ENCODE measurements at regions not wholly inside any gene's neighbourhood (a gene's known extent, or its start where the extent isn't known, plus 50 kb on each side); places are given as distances from the start of the nearest gene placed in this dataset.

GRCh38 chr1:213820362-213821149 lies 167.2 kb upstream of the PROX1 start:
- no peak for DNase-seq

DNA sequence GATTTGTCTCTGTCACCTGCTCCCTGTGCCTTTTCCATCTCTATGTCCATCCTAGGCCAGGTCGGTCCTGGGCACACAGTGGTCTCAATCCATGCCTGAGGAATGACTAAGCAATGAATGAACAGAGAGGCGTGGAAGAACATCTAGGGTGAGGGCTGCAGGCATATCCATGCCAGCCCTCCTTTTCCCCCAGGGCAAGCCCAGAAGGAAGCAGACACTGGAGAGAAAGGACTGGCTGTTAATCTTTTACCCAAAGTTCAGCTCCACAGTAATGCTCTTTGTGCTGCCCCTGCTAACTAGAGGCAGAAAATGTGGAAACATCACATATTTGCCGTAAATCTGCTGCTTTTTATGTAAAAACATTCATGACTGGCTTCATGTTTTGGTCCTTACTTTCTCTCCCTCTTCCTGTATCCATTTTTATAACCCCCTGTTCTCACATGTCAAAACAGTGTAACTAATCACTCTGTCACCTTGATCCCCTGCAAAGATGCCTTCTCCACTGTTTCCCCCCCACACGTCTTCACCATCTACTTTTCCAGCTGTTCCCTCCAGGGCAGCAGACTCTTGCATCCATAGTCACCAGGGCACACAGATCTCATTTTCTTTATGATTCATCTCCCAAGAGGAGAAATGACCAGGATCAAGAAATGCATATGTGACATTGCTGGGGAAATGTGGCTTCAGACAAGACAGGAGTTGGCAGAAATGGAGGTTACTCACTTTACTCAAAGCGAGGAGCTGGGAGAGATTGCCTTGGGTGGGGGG lies 166.4 kb upstream of the PROX1 start:
- DNase-seq, result no peak

- no peak for DNase-seq
Measured at GRCh38 chr1:213821943-213822334, 165.8 kb upstream of the PROX1 start.

DNA sequence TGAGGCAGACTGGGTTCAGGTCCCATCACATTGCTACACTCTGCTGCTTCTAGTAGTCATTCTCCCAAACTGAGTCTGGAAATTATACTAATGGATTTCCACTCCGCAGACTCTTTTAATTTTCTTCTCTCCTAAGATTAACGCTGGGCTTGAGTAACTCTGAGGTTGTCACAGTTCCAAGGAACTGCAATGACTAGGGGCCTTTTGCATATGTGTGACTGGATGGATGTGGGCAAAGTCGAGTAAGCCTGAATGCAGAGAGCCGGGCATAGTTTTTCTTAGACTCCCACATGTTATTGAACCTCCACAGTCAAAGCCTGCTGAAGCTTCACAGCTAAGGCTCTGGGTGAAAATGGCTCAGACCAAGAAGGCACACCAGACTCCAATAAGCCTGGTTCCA lies 160.9 kb upstream of the PROX1 start:
- no peak for DNase-seq

GRCh38 chr1:213828867-213829266 lies 158.9 kb upstream of the PROX1 start:
- no peak for DNase-seq

DNA sequence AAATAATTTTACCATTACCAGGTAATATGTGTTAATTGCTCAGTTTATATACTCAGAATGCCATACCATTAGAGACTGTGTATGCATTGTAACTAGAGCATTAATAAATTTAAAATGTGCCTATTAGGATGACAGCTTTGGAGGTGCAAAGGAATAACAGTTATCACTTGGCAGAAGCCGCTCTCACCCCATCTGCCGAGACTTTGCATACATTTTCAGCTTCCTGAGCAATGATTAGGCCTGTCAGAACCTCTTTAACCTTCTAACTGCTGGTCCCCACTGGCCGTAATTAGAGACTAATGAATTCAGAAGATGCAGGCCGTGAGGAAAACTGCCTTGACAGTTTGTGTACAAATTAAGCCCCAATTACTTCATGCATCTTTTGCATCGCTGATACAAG lies 158.0 kb upstream of the PROX1 start:
- no peak for DNase-seq

DNA sequence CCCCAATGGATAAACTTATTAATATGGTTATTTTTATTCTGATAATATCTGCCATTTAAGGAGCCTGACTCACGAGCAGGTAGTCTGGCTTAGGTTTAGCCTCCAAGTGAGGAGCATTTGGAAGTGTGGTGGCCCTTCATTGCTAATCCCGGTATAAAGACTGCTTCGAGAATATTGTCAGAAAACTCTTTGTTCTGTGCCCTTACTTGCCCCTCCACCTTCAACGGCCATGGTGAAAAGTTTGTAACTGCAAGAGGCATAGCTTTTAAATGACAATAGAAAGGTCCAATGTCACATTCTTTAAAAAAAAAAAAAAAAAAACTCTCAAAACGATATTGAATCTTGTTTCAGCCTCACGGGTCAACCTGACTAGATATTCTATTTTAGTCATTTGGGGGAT lies 157.4 kb upstream of the PROX1 start:
- DNase-seq, result no peak

DNA sequence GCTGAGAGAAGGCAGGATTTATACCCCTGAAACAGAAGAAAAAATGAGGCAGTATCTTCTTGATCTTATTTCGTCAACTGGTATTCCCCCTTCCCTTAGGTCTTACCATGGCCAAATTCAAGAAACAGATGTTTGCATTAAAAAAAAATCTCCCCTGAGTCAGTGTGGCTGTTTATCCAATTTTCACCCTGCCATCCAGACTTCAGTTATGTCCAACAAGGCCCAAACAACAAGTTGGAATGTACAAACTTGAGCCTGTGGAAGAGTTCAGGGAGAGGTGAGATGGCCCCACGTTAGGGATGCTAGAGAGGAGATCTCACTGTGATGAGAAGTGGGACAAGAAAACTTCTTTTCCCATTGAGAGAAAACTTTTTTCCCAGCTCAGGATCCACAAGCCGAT lies 147.2 kb upstream of the PROX1 start:
- DNase-seq, result no peak

GRCh38 chr1:213844632-213845031 lies 143.1 kb upstream of the PROX1 start:
- no peak for DNase-seq

DNA sequence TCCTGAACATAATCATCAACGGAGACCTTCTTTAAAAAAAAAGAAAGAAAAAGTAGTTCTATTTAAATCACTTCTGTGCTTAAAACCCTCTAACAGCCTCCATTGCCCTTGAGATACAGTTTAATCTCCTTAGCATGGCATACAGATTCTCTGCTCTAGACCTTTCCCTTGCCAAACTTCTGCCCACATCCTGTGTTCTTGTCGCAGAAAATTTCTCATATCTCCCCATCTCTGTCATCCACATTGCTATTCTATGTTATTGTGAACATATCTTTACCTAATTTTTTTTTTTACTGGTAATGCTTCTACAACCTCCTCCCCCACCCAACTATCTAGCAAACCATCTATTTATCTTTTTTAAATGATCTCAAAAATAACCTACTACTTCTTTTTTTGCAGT lies 135.7 kb upstream of the PROX1 start:
- no peak for DNase-seq

- DNase-seq, result no peak
Measured at GRCh38 chr1:213858581-213858980, 129.2 kb upstream of the PROX1 start.

- no peak for DNase-seq
Measured at GRCh38 chr1:213861841-213862240, 125.9 kb upstream of the PROX1 start.

DNA sequence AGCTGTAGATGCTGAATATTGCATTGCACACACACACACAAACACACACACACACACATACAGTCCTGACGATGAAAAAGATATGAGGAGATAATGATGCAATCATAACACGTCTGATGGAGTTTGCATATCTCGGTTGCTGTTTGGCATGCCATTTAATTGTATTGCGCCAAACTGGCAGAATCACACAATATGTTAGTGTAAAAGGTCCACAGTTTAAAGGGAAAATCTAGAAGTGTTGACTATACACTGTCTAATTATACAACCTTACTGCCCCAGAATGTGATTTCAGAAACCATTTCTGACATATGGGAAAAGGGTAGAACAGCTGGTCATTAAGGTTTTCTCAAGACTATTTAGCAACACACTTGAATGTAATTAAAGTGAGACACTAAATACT lies 123.7 kb upstream of the PROX1 start:
- DNase-seq, result no peak

DNA sequence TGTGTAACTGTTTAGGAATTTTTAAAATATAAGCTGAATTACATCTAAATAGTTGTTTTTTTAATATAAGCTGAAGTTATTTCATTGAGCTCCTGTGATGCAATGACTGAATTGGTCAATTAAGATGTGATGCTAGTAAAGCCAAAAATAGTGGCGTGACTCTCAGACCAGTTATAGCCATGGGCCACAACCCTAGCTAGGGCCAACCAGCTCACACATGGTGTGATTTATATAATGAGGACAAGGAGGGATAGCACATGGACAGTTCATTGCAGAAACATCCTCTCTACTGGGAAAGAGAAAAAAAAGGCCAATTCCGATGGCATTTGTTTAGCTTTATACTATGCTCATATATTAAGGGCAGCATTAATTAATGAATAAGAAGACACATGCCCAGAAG lies 119.3 kb upstream of the PROX1 start:
- DNase-seq, result no peak

GRCh38 chr1:213871179-213871578 lies 116.6 kb upstream of the PROX1 start:
- no peak for DNase-seq

DNA sequence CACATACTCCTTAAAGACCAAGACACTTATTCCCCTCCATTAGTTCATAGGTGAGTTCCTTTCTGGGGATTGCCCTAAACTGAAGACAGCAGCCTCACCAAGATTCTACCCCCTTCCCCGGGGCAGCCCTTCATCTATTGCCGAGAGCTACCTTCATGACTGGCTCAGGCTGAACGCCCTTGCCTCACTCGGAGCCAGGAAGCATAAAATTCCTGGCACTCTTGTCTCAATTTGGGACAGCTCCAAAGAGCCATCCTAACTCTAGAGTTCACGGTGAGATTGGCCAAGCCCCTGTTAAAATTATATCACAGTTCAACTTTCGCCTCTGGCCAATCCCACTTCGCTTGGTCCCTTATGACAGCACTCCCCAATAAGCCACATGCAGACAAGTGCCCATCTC lies 113.0 kb upstream of the PROX1 start:
- DNase-seq, result no peak

GRCh38 chr1:213876531-213876930 lies 111.2 kb upstream of the PROX1 start:
- DNase-seq, result no peak

DNA sequence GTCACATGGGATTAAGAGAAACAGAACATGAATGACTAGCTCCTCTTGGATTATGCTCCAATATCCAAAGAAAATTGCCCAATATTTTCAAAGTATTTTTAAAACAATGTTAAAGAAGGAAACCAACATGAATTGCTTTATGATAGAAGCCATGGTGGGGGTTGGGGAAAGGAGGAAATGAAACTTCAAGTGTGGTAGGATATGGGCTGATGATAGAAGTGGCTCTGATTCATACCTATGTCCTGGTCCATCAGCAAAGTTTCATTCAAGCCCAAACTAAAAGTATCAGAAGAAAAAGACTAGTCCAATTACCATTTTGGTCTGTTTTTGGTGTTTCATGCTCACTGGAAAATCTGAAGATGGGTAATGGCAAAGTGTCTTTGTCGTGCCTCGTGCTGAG lies 104.2 kb upstream of the PROX1 start:
- no peak for DNase-seq

- DNase-seq, result no peak
Measured at GRCh38 chr1:213884402-213884801, 103.4 kb upstream of the PROX1 start.

GRCh38 chr1:213884942-213885341 lies 102.8 kb upstream of the PROX1 start:
- no peak for DNase-seq

DNA sequence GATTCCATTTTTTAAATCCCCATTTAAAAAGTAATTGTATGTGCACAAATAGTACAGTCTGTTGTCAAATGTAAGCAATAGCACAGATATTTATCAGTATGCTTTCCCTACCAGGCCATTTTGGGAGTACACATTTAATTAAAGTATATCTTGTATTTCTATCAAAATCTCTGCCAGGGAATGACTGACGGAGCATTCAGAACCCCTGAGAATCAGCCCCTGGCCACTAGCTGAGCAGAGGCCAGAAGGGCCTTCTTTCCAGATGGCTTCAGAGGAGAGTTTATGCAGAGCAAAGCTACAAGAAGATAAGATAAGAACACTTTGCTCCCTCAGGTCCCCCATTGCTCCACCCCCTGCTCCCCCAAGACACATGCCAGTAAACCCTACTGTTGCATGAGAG lies 99.9 kb upstream of the PROX1 start:
- DNase-seq, result no peak

- no peak for DNase-seq
Measured at GRCh38 chr1:213891989-213892902, 95.5 kb upstream of the PROX1 start.

DNA sequence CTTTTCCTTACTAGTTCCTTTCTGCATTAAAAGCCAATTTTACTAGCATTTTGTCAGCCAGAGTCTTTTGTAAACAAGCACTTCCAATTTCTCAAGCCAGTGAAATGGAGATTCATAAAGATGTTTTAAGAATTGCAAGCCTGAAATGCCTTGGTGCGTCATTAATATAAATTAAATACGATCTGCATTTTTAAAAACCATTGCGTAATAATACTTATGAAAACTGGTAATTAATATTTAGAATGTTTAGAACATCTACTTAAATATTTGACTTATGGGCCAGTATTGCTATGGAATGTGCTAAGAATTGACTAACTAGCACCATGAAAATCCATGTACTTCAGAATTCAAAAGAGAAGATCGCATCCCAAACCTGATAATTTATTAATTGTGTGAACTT lies 89.1 kb upstream of the PROX1 start:
- no peak for DNase-seq

DNA sequence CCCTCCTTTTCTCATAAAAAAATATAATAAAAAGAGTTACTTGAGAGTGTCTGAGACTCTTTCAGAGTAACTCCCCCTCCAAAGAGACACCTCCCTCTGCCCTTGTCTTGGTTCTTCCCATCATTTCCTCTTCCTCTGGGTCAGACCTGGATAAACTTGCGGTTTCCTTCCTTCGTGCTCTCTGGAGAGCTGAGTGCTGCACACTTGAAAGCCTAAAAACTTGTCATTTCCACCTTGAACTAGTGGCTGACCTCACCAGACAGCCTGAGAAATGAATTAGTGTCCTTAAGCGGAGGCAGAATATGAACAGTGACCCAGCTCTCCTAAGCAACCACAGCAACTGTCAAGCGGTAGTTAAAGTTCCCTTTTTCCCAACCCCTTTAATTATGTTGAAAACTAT lies 88.4 kb upstream of the PROX1 start:
- DNase-seq, result no peak

Measured in activated naive CD4-positive, alpha-beta T cell treated with Interleukin-2 at 50 U/mL for 16 hours (primary cell).